HCT116 (cell line): ENCODE measurements at regions not wholly inside any gene's neighbourhood (a gene's known extent, or its start where the extent isn't known, plus 50 kb on each side); places are given as distances from the start of the nearest gene placed in this dataset.

Source experiments
- ATAC-seq: fragments of 200-7000 bp; cut with Tn5 transposase; 2 replicates; pipeline ENCODE4 v1.9.1; 2020; ENCODE audit warnings: mild to moderate bottlenecking, moderate library complexity
- BruUV-seq: library from RNA; stranded (reverse); fragments of 400-500 nt; replicated peaks from 2 replicates; lab custom pipeline; 2021; lab: Mats Ljungman, UMichigan
- CTCF ChIA-PET: fragments of 300-600 bp; sonication (Branson Sonifier 250); formaldehyde crosslinking; loops from one replicate; lab custom pipeline; 2021; ENCODE audit warnings: antibody characterized with exemption; lab: Charles Lee
- POLR2A ChIA-PET: fragments of 300-600, 350-600 bp; sonication (Branson Sonifier 250); formaldehyde crosslinking; loops from one replicate; lab custom pipeline; 2021; ENCODE audit warnings: antibody characterized with exemption; lab: Charles Lee
- RAD21 ChIA-PET, 2 experiments: fragments of 300-600 bp; sonication (Branson Sonifier 250); formaldehyde crosslinking; loops; one replicate each; lab custom pipeline; 2023; ENCODE audit warnings: low total read pairs in 2 of 2; ENCODE audit not compliant: uncharacterized antibody in 2 of 2, unreplicated experiment in 2 of 2, low non-redundant PET in 1 of 2; lab: Charles Lee
- DNase-seq: peaks from one replicate; pipeline ENCODE4 v3.0.0-alpha.2; 2010; ENCODE audit warnings: low read depth, low spot score
- H2AFZ ChIP-seq: fragments of 200-600 bp; shearing (Covaris generic), sonication (generic); 2 replicates; pipeline ENCODE4 v1.6.1; 2017; ENCODE audit warnings: low read depth, mixed run types, mixed read lengths, antibody characterized with exemption, low read length; ENCODE audit not compliant: poor library complexity, severe bottlenecking
- H3K27ac ChIP-seq: 2 replicates; pipeline ENCODE4 v1.5.1; 2012; ENCODE audit warnings: low read depth, low read length
- H3K27me3 ChIP-seq: fragments of 200-600 bp; sonication (generic); 2 replicates; pipeline ENCODE4 v1.6.1; 2016; ENCODE audit warnings: mixed run types, low read length, mixed read lengths; ENCODE audit not compliant: insufficient read depth
- H3K36me3 ChIP-seq, 2 experiments: fragments of 200-500 bp in 1 of 2; fragments of 200-600 bp in 1 of 2; sonication (Bioruptor generic) in 1 of 2; sonication (generic) in 1 of 2; 2 replicates each; pipeline versions ENCODE4 v1.5.1 to v1.6.1; 2014 to 2016; ENCODE audit warnings: low read length in 2 of 2, inconsistent platforms in 1 of 2, mixed read lengths in 1 of 2, mixed run types in 1 of 2; ENCODE audit not compliant: insufficient read depth in 2 of 2, control insufficient read depth in 1 of 2
- H3K4me1 ChIP-seq, 2 experiments: fragments of 200-600 bp in 1 of 2; sonication (generic) in 1 of 2; 2 replicates each; pipeline versions ENCODE4 v1.5.1 to v1.6.1; 2012 to 2017; ENCODE audit warnings: low read length in 2 of 2, inconsistent platforms in 1 of 2, mild to moderate bottlenecking in 1 of 2, mixed read lengths in 1 of 2, mixed run types in 1 of 2, moderate library complexity in 1 of 2; ENCODE audit not compliant: insufficient read depth in 2 of 2, control insufficient read depth in 1 of 2
- H3K4me2 ChIP-seq: fragments of 200-600 bp; sonication (generic); 2 replicates; pipeline ENCODE4 v1.6.1; 2017; ENCODE audit warnings: mixed run types, low read length, mixed read lengths
- H3K4me3 ChIP-seq, 2 experiments: fragments of 200-600 bp in 1 of 2; sonication (generic) in 1 of 2; replicated peaks in 1 of 2; 2 replicates each; pipeline ENCODE4 v1.5.1; 2011 to 2016; ENCODE audit warnings: low read length in 2 of 2, control low read depth in 1 of 2, low read depth in 1 of 2, mild to moderate bottlenecking in 1 of 2, mixed read lengths in 1 of 2, mixed run types in 1 of 2
- H3K79me2 ChIP-seq: fragments of 200-600 bp; sonication (generic); 2 replicates; pipeline ENCODE4 v1.6.1; 2017; ENCODE audit warnings: mild to moderate bottlenecking, mixed run types, low read length, moderate library complexity, mixed read lengths; ENCODE audit not compliant: insufficient read depth
- H3K9ac ChIP-seq: fragments of 200-600 bp; sonication (generic); 2 replicates; pipeline ENCODE4 v1.6.1; 2016; ENCODE audit warnings: low read length, mixed read lengths
- H3K9me2 ChIP-seq: fragments of 200-600 bp; sonication (generic), shearing (Covaris generic); 2 replicates; pipeline ENCODE4 v1.6.1; 2017; ENCODE audit warnings: mixed run types, mild to moderate bottlenecking, moderate library complexity; ENCODE audit not compliant: insufficient read depth
- H3K9me3 ChIP-seq, 2 experiments: fragments of 200-500 bp in 1 of 2; fragments of 200-600 bp in 1 of 2; sonication (Bioruptor generic) in 1 of 2; sonication (generic) in 1 of 2; 2 replicates each; pipeline ENCODE4 v1.6.1; 2014 to 2017; ENCODE audit warnings: low read length in 2 of 2, mixed read lengths in 2 of 2, inconsistent platforms in 1 of 2, low read depth in 1 of 2, mild to moderate bottlenecking in 1 of 2, mixed run types in 1 of 2, moderate library complexity in 1 of 2; ENCODE audit not compliant: control insufficient read depth in 1 of 2, insufficient read depth in 1 of 2
- H4K20me1 ChIP-seq: fragments of 200-600 bp; sonication (generic), shearing (Covaris generic); 2 replicates; pipeline ENCODE4 v1.6.1; 2017; ENCODE audit warnings: mixed run types, mild to moderate bottlenecking, moderate library complexity; ENCODE audit not compliant: insufficient read depth
- CBX3 ChIP-seq: IDR thresholded peaks from 2 replicates; pipeline ENCODE4 v1.6.1; 2012; ENCODE audit warnings: low read depth
- CEBPB ChIP-seq: IDR thresholded peaks from 2 replicates; pipeline ENCODE4 v1.6.1; 2012; ENCODE audit warnings: low read depth
- EGR1 ChIP-seq: IDR thresholded peaks from 2 replicates; pipeline ENCODE4 v1.6.1; 2012; ENCODE audit warnings: low read depth
- ELF1 ChIP-seq: IDR thresholded peaks from 2 replicates; pipeline ENCODE4 v1.6.1; 2012; ENCODE audit warnings: low read depth, borderline replicate concordance
- EZH2phosphoT487 ChIP-seq: fragments of 200-600 bp; IDR thresholded peaks from 2 replicates; pipeline ENCODE4 v1.6.1; 2018; ENCODE audit warnings: antibody characterized with exemption, borderline replicate concordance
- FOSL1 ChIP-seq: IDR thresholded peaks from 2 replicates; pipeline ENCODE4 v1.6.1; 2012; ENCODE audit warnings: low read depth
- POLR2A ChIP-seq: IDR thresholded peaks from 2 replicates; pipeline ENCODE4 v1.7.0; 2011; ENCODE audit warnings: borderline replicate concordance; ENCODE audit not compliant: insufficient read depth, insufficient read length; ENCODE audit errors: extremely low read depth
- POLR2AphosphoS5 ChIP-seq: IDR thresholded peaks from 2 replicates; pipeline ENCODE4 v1.6.1; 2011; ENCODE audit warnings: mild to moderate bottlenecking, low read depth, low read length, moderate library complexity
- RAD21 ChIP-seq: IDR thresholded peaks from 2 replicates; pipeline ENCODE4 v1.6.1; 2012; ENCODE audit warnings: low read depth, mild to moderate bottlenecking
- SIN3A ChIP-seq: IDR thresholded peaks from 2 replicates; pipeline ENCODE4 v1.6.1; 2012; ENCODE audit warnings: low read depth
- SRF ChIP-seq: IDR thresholded peaks from 2 replicates; pipeline ENCODE4 v1.6.1; 2012; ENCODE audit warnings: low read depth
- YY1 ChIP-seq: IDR thresholded peaks from 2 replicates; pipeline ENCODE4 v1.6.1; 2011; ENCODE audit warnings: low read length, low read depth, moderate library complexity, mild to moderate bottlenecking; ENCODE audit not compliant: insufficient replicate concordance; ENCODE audit errors: extremely low read depth
- ZFX ChIP-seq: fragments of 450-650 bp; IDR thresholded peaks from 2 replicates; pipeline ENCODE4 v1.6.1; 2017
- ZNF274 ChIP-seq: fragments of 200-500 bp; sonication (Bioruptor generic); IDR thresholded peaks from 2 replicates; pipeline ENCODE4 v1.6.1; 2014; ENCODE audit warnings: mild to moderate bottlenecking, low read depth, low read length, inconsistent platforms
- intact Hi-C: fragments of 100-400 bp; cut with micrococcal nuclease; formaldehyde crosslinking; loops from 2 replicates; pipeline ENCODE4 v1.10.0; 2022
- TF ChIP-seq, protein P1 (sequence below): IDR thresholded peaks from 2 replicates; pipeline ENCODE4 v1.6.1; 2012
- TF ChIP-seq, protein P2 (sequence below): IDR thresholded peaks from 2 replicates; pipeline ENCODE4 v1.6.1; 2012; ENCODE audit warnings: low read depth
- TF ChIP-seq, protein P3 (sequence below): IDR thresholded peaks from 2 replicates; pipeline ENCODE4 v1.6.1; 2011; ENCODE audit warnings: mild to moderate bottlenecking, low read length, moderate library complexity; ENCODE audit not compliant: insufficient replicate concordance; ENCODE audit errors: extremely low read depth
- TF ChIP-seq, protein P4 (sequence below): IDR thresholded peaks from 2 replicates; pipeline ENCODE4 v1.6.1; 2012

DNA sequence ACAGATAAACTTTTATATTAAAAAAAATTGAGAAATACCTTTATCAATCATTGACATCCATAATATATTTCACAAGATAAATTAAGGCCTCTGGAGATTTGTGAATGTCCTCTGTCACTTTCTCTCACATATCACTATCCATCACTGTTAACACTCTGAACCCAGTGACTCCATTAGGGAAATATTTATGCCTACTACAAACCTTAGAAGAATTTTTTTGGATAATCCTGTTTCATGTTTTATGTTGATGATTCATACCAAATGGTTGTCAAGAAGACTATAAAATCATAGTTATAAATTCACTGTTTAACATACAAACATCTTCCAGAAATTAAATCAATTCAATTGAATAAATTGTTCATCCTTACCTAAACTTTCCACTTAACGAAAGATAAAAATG, 357.6 kb upstream of the CDH10 start:
- POLR2A ChIA-PET, result no interaction called here

More for the DNA sequence above, 357.6 kb upstream of the CDH10 start:
- no peak for ATAC-seq
- TF ChIP-seq ZFX, result no peak
- TF ChIP-seq POLR2AphosphoS5, result no peak
- no peak for TF ChIP-seq RAD21
- TF ChIP-seq POLR2A, result no peak
- no peak for TF ChIP-seq CEBPB
- TF ChIP-seq, protein P1, sequence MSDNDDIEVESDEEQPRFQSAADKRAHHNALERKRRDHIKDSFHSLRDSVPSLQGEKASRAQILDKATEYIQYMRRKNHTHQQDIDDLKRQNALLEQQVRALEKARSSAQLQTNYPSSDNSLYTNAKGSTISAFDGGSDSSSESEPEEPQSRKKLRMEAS, result no peak
- TF ChIP-seq CBX3, result no peak
- TF ChIP-seq, protein P2, sequence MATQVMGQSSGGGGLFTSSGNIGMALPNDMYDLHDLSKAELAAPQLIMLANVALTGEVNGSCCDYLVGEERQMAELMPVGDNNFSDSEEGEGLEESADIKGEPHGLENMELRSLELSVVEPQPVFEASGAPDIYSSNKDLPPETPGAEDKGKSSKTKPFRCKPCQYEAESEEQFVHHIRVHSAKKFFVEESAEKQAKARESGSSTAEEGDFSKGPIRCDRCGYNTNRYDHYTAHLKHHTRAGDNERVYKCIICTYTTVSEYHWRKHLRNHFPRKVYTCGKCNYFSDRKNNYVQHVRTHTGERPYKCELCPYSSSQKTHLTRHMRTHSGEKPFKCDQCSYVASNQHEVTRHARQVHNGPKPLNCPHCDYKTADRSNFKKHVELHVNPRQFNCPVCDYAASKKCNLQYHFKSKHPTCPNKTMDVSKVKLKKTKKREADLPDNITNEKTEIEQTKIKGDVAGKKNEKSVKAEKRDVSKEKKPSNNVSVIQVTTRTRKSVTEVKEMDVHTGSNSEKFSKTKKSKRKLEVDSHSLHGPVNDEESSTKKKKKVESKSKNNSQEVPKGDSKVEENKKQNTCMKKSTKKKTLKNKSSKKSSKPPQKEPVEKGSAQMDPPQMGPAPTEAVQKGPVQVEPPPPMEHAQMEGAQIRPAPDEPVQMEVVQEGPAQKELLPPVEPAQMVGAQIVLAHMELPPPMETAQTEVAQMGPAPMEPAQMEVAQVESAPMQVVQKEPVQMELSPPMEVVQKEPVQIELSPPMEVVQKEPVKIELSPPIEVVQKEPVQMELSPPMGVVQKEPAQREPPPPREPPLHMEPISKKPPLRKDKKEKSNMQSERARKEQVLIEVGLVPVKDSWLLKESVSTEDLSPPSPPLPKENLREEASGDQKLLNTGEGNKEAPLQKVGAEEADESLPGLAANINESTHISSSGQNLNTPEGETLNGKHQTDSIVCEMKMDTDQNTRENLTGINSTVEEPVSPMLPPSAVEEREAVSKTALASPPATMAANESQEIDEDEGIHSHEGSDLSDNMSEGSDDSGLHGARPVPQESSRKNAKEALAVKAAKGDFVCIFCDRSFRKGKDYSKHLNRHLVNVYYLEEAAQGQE, result no peak
- TF ChIP-seq, protein P3, sequence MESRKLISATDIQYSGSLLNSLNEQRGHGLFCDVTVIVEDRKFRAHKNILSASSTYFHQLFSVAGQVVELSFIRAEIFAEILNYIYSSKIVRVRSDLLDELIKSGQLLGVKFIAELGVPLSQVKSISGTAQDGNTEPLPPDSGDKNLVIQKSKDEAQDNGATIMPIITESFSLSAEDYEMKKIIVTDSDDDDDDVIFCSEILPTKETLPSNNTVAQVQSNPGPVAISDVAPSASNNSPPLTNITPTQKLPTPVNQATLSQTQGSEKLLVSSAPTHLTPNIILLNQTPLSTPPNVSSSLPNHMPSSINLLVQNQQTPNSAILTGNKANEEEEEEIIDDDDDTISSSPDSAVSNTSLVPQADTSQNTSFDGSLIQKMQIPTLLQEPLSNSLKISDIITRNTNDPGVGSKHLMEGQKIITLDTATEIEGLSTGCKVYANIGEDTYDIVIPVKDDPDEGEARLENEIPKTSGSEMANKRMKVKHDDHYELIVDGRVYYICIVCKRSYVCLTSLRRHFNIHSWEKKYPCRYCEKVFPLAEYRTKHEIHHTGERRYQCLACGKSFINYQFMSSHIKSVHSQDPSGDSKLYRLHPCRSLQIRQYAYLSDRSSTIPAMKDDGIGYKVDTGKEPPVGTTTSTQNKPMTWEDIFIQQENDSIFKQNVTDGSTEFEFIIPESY, result no peak
- TF ChIP-seq YY1, result no peak
- no peak for TF ChIP-seq SIN3A
- no peak for TF ChIP-seq ZNF274
- TF ChIP-seq ELF1, result no peak
- no peak for TF ChIP-seq FOSL1
- no peak for TF ChIP-seq EZH2phosphoT487
- TF ChIP-seq, protein P4, sequence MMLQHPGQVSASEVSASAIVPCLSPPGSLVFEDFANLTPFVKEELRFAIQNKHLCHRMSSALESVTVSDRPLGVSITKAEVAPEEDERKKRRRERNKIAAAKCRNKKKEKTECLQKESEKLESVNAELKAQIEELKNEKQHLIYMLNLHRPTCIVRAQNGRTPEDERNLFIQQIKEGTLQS, result no peak
- no peak for TF ChIP-seq EGR1
- no peak for TF ChIP-seq SRF
- TF ChIP-seq, all 23 proteins: peak for 0
- no TSS peak for BruUV-seq
- Histone ChIP-seq H3K27me3 (no peaks in the 10 kb centered on the region), H4K20me1 (no peaks in the 10 kb centered on the region), H3K36me3 (no peaks in the 10 kb centered on the region), H3K4me2 (no peak overlapping the region), H3K4me1 (no peaks in the 10 kb centered on the region), H3K9me3 (peaks cover 3 to 15% of the 10 kb centered on the region in 2 experiments; a peak in 2 of 4 replicates), H2AFZ (no peak overlapping the region), H3K4me3 (no peak overlapping the region), H3K79me2 (no peaks in the 10 kb centered on the region), H3K27ac (no peak overlapping the region), H3K9ac (no peak overlapping the region), H3K9me2 (no peaks in the 10 kb centered on the region)
- RAD21 ChIA-PET, result no interaction called here
- DNase-seq, result no peak
- CTCF ChIA-PET, result no interaction called here
- intact Hi-C loops, result no loop called here
